Muscle of arm (tissue), 1 donor: ENCODE measurements at regions not wholly inside any gene's neighbourhood (a gene's known extent, or its start where the extent isn't known, plus 50 kb on each side); places are given as distances from the start of the nearest gene placed in this dataset.

Experiments used
- DNase-seq: peaks from one replicate; pipeline ENCODE4 v3.0.0-alpha.2; 2013

GRCh38 chr5:68352166-68352565 is 136.6 kb downstream of the PIK3R1 start:
- no peak for DNase-seq

GRCh38 chr5:68353605-68354004 is 138.0 kb downstream of the PIK3R1 start:
- no peak for DNase-seq

GRCh38 chr5:68354315-68354714 is 138.8 kb downstream of the PIK3R1 start:
- DNase-seq, result no peak

- no peak for DNase-seq
Measured at GRCh38 chr5:68356216-68356615, 140.7 kb downstream of the PIK3R1 start.

GRCh38 chr5:68356623-68357022 is 141.1 kb downstream of the PIK3R1 start:
- DNase-seq, result no peak

- no peak for DNase-seq
Measured at GRCh38 chr5:68359699-68360098, 144.1 kb downstream of the PIK3R1 start.

- no peak for DNase-seq
Measured at GRCh38 chr5:68362331-68362730, 146.8 kb downstream of the PIK3R1 start.

GRCh38 chr5:68365889-68366288 is 150.3 kb downstream of the PIK3R1 start:
- DNase-seq, result no peak

- DNase-seq, result no peak
Measured at GRCh38 chr5:68367287-68367686, 151.7 kb downstream of the PIK3R1 start.

- no peak for DNase-seq
Measured at GRCh38 chr5:68367717-68368116, 152.2 kb downstream of the PIK3R1 start.

GRCh38 chr5:68368311-68369022 is 152.9 kb downstream of the PIK3R1 start:
- DNase-seq, result no peak

GRCh38 chr5:68369023-68369359 is 153.4 kb downstream of the PIK3R1 start:
- DNase-seq, result no peak

GRCh38 chr5:68369457-68370125 is 154.0 kb downstream of the PIK3R1 start:
- DNase-seq, result no peak

GRCh38 chr5:68370196-68370595 is 154.6 kb downstream of the PIK3R1 start:
- no peak for DNase-seq

GRCh38 chr5:68371607-68372006 is 156.1 kb downstream of the PIK3R1 start:
- DNase-seq, result no peak

- no peak for DNase-seq
Measured at GRCh38 chr5:68372161-68372560, 156.6 kb downstream of the PIK3R1 start.

- DNase-seq, result no peak
Measured at GRCh38 chr5:68373050-68373449, 157.5 kb downstream of the PIK3R1 start.

GRCh38 chr5:68374796-68375518 is 159.4 kb downstream of the PIK3R1 start:
- no peak for DNase-seq

- no peak for DNase-seq
Measured at GRCh38 chr5:68375540-68375939, 160.0 kb downstream of the PIK3R1 start.

- no peak for DNase-seq
Measured at GRCh38 chr5:68376935-68377334, 161.4 kb downstream of the PIK3R1 start.

- no peak for DNase-seq
Measured at GRCh38 chr5:68377733-68378132, 162.2 kb downstream of the PIK3R1 start.

- no peak for DNase-seq
Measured at GRCh38 chr5:68378204-68378820, 162.8 kb downstream of the PIK3R1 start.
